Endothelial cell (in vitro differentiated cells): ENCODE measurements at regions not wholly inside any gene's neighbourhood (a gene's known extent, or its start where the extent isn't known, plus 50 kb on each side); places are given as distances from the start of the nearest gene placed in this dataset.

Source experiments
- DNase-seq: peaks from one replicate; pipeline ENCODE4 v3.0.0; 2021; ENCODE audit warnings: low spot score
- H3K27ac Mint-ChIP-seq: one replicate; pipeline ENCODE4 v1.8.0; 2021; ENCODE audit warnings: mixed read lengths, inconsistent platforms; ENCODE audit not compliant: unreplicated experiment
- H3K27me3 Mint-ChIP-seq: one replicate; pipeline ENCODE4 v1.8.0; 2021; ENCODE audit warnings: mild to moderate bottlenecking, moderate library complexity, mixed read lengths, inconsistent platforms; ENCODE audit not compliant: unreplicated experiment
- H3K36me3 Mint-ChIP-seq: one replicate; pipeline ENCODE4 v1.8.0; 2021; ENCODE audit warnings: mild to moderate bottlenecking, low read depth, mixed read lengths, inconsistent platforms; ENCODE audit not compliant: unreplicated experiment
- H3K4me1 Mint-ChIP-seq: one replicate; pipeline ENCODE4 v1.8.0; 2021; ENCODE audit warnings: mild to moderate bottlenecking, mixed read lengths, inconsistent platforms; ENCODE audit not compliant: unreplicated experiment
- H3K4me3 Mint-ChIP-seq: one replicate; pipeline ENCODE4 v1.8.0; 2021; ENCODE audit warnings: mild to moderate bottlenecking, mixed read lengths, inconsistent platforms; ENCODE audit not compliant: unreplicated experiment
- H3K9me3 Mint-ChIP-seq: one replicate; pipeline ENCODE4 v1.8.0; 2021; ENCODE audit warnings: mixed read lengths, inconsistent platforms; ENCODE audit not compliant: unreplicated experiment
- CTCF ChIP-seq: fragments of 200-600 bp; sonication (generic); IDR thresholded peaks from one replicate; pipeline ENCODE4 v1.5.0; 2021; ENCODE audit warnings: antibody characterized with exemption; ENCODE audit not compliant: unreplicated experiment

GRCh38 chrX:39293203-39293602 lies 491.9 kb downstream of the MID1IP1 start:
- Mint-ChIP-seq H3K9me3 (no peaks in the 10 kb centered on the region), H3K27ac (no peak overlapping the region), H3K4me1 (no peaks in the 10 kb centered on the region), H3K27me3 (no peaks in the 10 kb centered on the region), H3K36me3 (no peaks in the 10 kb centered on the region), H3K4me3 (no peak overlapping the region)
- no peak for DNase-seq
- no peak for TF ChIP-seq CTCF

- no peaks in the 10 kb centered on the region for H3K4me1 Mint-ChIP-seq
- TF ChIP-seq CTCF, result no peak
These were observed 495.2 kb downstream of the MID1IP1 start for GRCh38 chrX:39296472-39296871.

GRCh38 chrX:39298821-39299220 lies 497.6 kb downstream of the MID1IP1 start:
- H3K4me1 Mint-ChIP-seq, result no peaks in the 10 kb centered on the region
- no peak for DNase-seq
- H3K27ac Mint-ChIP-seq, result no peak overlapping the region
- no peak for TF ChIP-seq CTCF
- no peaks in the 10 kb centered on the region for H3K9me3 Mint-ChIP-seq
- no peak overlapping the region for H3K4me3 Mint-ChIP-seq
- peaks cover 6% of the 10 kb centered on the region for H3K36me3 Mint-ChIP-seq
- no peaks in the 10 kb centered on the region for H3K27me3 Mint-ChIP-seq

More at GRCh38 chrX:39296472-39296871, 495.2 kb downstream of the MID1IP1 start:
- Mint-ChIP-seq H3K36me3 (peaks cover 6% of the 10 kb centered on the region), H3K4me3 (no peak overlapping the region), H3K27me3 (no peaks in the 10 kb centered on the region), H3K27ac (no peak overlapping the region), H3K9me3 (no peaks in the 10 kb centered on the region)
- DNase-seq, result no peak

GRCh38 chrX:39299615-39300014 lies 498.4 kb downstream of the MID1IP1 start:
- H3K36me3 Mint-ChIP-seq, result peaks cover 6% of the 10 kb centered on the region
- H3K4me1 Mint-ChIP-seq, result no peaks in the 10 kb centered on the region
- H3K27me3 Mint-ChIP-seq, result no peaks in the 10 kb centered on the region
- no peaks in the 10 kb centered on the region for H3K9me3 Mint-ChIP-seq
- no peak overlapping the region for H3K4me3 Mint-ChIP-seq
- DNase-seq, result no peak
- H3K27ac Mint-ChIP-seq, result no peak overlapping the region
- TF ChIP-seq CTCF, result no peak

GRCh38 chrX:39301036-39301435 lies 499.8 kb downstream of the MID1IP1 start:
- Mint-ChIP-seq H3K4me1 (no peaks in the 10 kb centered on the region), H3K27me3 (no peaks in the 10 kb centered on the region), H3K9me3 (no peaks in the 10 kb centered on the region), H3K27ac (no peak overlapping the region), H3K36me3 (peaks cover 10% of the 10 kb centered on the region), H3K4me3 (no peak overlapping the region)
- TF ChIP-seq CTCF, result no peak
- DNase-seq, result no peak
